ENCODE measurements at regions not wholly inside any gene's neighbourhood (a gene's known extent, or its start where the extent isn't known, plus 50 kb on each side); places are given as distances from the start of the nearest gene placed in this dataset.
"Not testable (repeated sequence)": the region's sequence is repeated elsewhere in the genome, so short reads cannot be mapped to it uniquely, and the experiment has no call there.

- Mint-ChIP-seq H3K9me3 (peaks cover 0 to 10% (median 3%) of the 10 kb centered on the region in 9 donors), H3K4me3 (no peak overlapping the region), H3K4me1 (peaks cover 0 to 6% (median 0%) of the 10 kb centered on the region in 4 donors), H3K36me3 (no peaks in the 10 kb centered on the region), H3K27ac (no peak overlapping the region), H3K27me3 (peaks cover 0 to 12% (median 3%) of the 10 kb centered on the region in 5 donors)
- POLR2A ChIA-PET = no interaction called here
- ATAC-seq (no peak), DNase-seq (no peak)
Measured at GRCh38 chr3:5754602-5755001, 567.1 kb downstream of the EDEM1 start.

- Mint-ChIP-seq H3K27me3 (peaks cover 0 to 12% (median 3%) of the 10 kb centered on the region in 5 donors), H3K9me3 (peaks cover 0 to 10% (median 3%) of the 10 kb centered on the region in 9 donors), H3K4me1 (peaks cover 0 to 6% (median 0%) of the 10 kb centered on the region in 4 donors), H3K27ac (no peak overlapping the region), H3K36me3 (no peaks in the 10 kb centered on the region), H3K4me3 (no peak overlapping the region)
- DNase-seq = no peak
- ATAC-seq = no peak
- POLR2A ChIA-PET = no interaction called here
Measured at GRCh38 chr3:5756443-5756842, 568.9 kb downstream of the EDEM1 start.

GRCh38 chr3:5757213-5757804 is 569.8 kb downstream of the EDEM1 start:
- Mint-ChIP-seq H3K36me3 (no peaks in the 10 kb centered on the region), H3K27me3 (peaks cover 0 to 12% (median 3%) of the 10 kb centered on the region in 5 donors), H3K4me1 (peaks cover 0 to 6% (median 0%) of the 10 kb centered on the region in 4 donors), H3K27ac (no peak overlapping the region), H3K4me3 (no peak overlapping the region), H3K9me3 (peaks cover 0 to 10% (median 3%) of the 10 kb centered on the region in 9 donors)
- POLR2A ChIA-PET = no interaction called here
- ATAC-seq = no peak
- no peak for DNase-seq

- Mint-ChIP-seq H3K4me1 (peaks cover 0 to 6% (median 0%) of the 10 kb centered on the region in 4 donors), H3K36me3 (no peaks in the 10 kb centered on the region), H3K4me3 (no peak overlapping the region), H3K9me3 (peaks cover 0 to 10% (median 3%) of the 10 kb centered on the region in 9 donors), H3K27me3 (peaks cover 0 to 12% (median 3%) of the 10 kb centered on the region in 5 donors), H3K27ac (no peak overlapping the region)
- no peak for ATAC-seq
- DNase-seq = no peak
- POLR2A ChIA-PET = no interaction called here
Measured at GRCh38 chr3:5758699-5759098, 571.2 kb downstream of the EDEM1 start.

- ATAC-seq (no peak), DNase-seq (no peak)
- Mint-ChIP-seq H3K4me3 (no peak overlapping the region), H3K36me3 (no peaks in the 10 kb centered on the region), H3K27me3 (peaks cover 0 to 3% (median 0%) of the 10 kb centered on the region in 5 donors), H3K4me1 (no peaks in the 10 kb centered on the region), H3K9me3 (peaks cover 0 to 7% (median 0%) of the 10 kb centered on the region in 9 donors), H3K27ac (no peak overlapping the region)
- POLR2A ChIA-PET = no interaction called here
Measured at GRCh38 chr3:5762506-5762905, 575.0 kb downstream of the EDEM1 start.

GRCh38 chr3:5766848-5767247 is 579.3 kb downstream of the EDEM1 start:
- no peak for ATAC-seq
- Mint-ChIP-seq H3K4me1 (peaks cover 0 to 2% (median 0%) of the 10 kb centered on the region in 4 donors), H3K36me3 (no peaks in the 10 kb centered on the region), H3K4me3 (no peak overlapping the region), H3K27ac (no peak overlapping the region), H3K9me3 (peaks cover 0 to 7% (median 0%) of the 10 kb centered on the region in 9 donors), H3K27me3 (no peaks in the 10 kb centered on the region)
- POLR2A ChIA-PET = no interaction called here
- DNase-seq = no peak

- DNase-seq = no peak
- Mint-ChIP-seq H3K4me1 (peaks cover 0 to 2% (median 0%) of the 10 kb centered on the region in 4 donors), H3K36me3 (no peaks in the 10 kb centered on the region), H3K27ac (no peak overlapping the region), H3K27me3 (no peaks in the 10 kb centered on the region), H3K9me3 (peaks cover 0 to 7% (median 0%) of the 10 kb centered on the region in 9 donors), H3K4me3 (no peak overlapping the region)
- no peak for ATAC-seq
- POLR2A ChIA-PET = no interaction called here
Measured at GRCh38 chr3:5767304-5767703, 579.8 kb downstream of the EDEM1 start.

- POLR2A ChIA-PET = no interaction called here
- Mint-ChIP-seq H3K27ac (no peak overlapping the region), H3K27me3 (no peaks in the 10 kb centered on the region), H3K4me1 (peaks cover 0 to 2% (median 0%) of the 10 kb centered on the region in 4 donors), H3K9me3 (peaks cover 0 to 7% (median 0%) of the 10 kb centered on the region in 9 donors), H3K36me3 (no peaks in the 10 kb centered on the region), H3K4me3 (no peak overlapping the region)
- DNase-seq (no peak), ATAC-seq (no peak)
Measured at GRCh38 chr3:5768281-5768945, 580.9 kb downstream of the EDEM1 start.

GRCh38 chr3:5769825-5770224 is 582.3 kb downstream of the EDEM1 start:
- Mint-ChIP-seq H3K27ac (no peak overlapping the region), H3K4me1 (peaks cover 0 to 2% (median 0%) of the 10 kb centered on the region in 4 donors), H3K36me3 (no peaks in the 10 kb centered on the region), H3K9me3 (peaks cover 0 to 14% (median 0%) of the 10 kb centered on the region in 9 donors), H3K27me3 (no peaks in the 10 kb centered on the region), H3K4me3 (no peak overlapping the region)
- DNase-seq = no peak
- POLR2A ChIA-PET = no interaction called here
- ATAC-seq = no peak

- Mint-ChIP-seq H3K27ac (no peak overlapping the region), H3K4me3 (no peak overlapping the region), H3K36me3 (peaks cover 0 to 8% (median 0%) of the 10 kb centered on the region in 3 donors), H3K9me3 (peaks cover 0 to 18% (median 8%) of the 10 kb centered on the region in 9 donors), H3K4me1 (no peaks in the 10 kb centered on the region), H3K27me3 (peaks cover 0 to 2% (median 0%) of the 10 kb centered on the region in 5 donors)
- ATAC-seq = no peak
- no peak for DNase-seq
- POLR2A ChIA-PET = no interaction called here
Measured at GRCh38 chr3:5774337-5774736, 586.8 kb downstream of the EDEM1 start.

- POLR2A ChIA-PET, ATAC-seq: not testable (repeated sequence)
Measured at GRCh38 chr3:5775100-5775499, 587.6 kb downstream of the EDEM1 start.

GRCh38 chr3:5784690-5785089 is 597.2 kb downstream of the EDEM1 start:
- no peak overlapping the region for H3K4me3 Mint-ChIP-seq
- H3K4me1 Mint-ChIP-seq = no peaks in the 10 kb centered on the region
- H3K27me3 Mint-ChIP-seq = peaks cover 0 to 4% (median 0%) of the 10 kb centered on the region in 5 donors
- peaks cover 0 to 11% (median 2%) of the 10 kb centered on the region in 9 donors for H3K9me3 Mint-ChIP-seq
- no peaks in the 10 kb centered on the region for H3K36me3 Mint-ChIP-seq
- H3K27ac Mint-ChIP-seq = no peak overlapping the region
- POLR2A ChIA-PET = no interaction called here
- DNase-seq (no peak), ATAC-seq (no peak)

More at GRCh38 chr3:5775100-5775499, 587.6 kb downstream of the EDEM1 start:
- not testable (repeated sequence) for H3K4me3 Mint-ChIP-seq, H3K36me3 Mint-ChIP-seq, H3K27ac Mint-ChIP-seq, DNase-seq, H3K27me3 Mint-ChIP-seq, H3K4me1 Mint-ChIP-seq
- H3K9me3 Mint-ChIP-seq = peaks cover 0 to 18% (median 8%) of the 10 kb centered on the region in 9 donors

- Mint-ChIP-seq H3K27ac (no peak overlapping the region), H3K9me3 (peaks cover 0 to 10% (median 3%) of the 10 kb centered on the region in 9 donors), H3K4me1 (no peaks in the 10 kb centered on the region), H3K4me3 (no peak overlapping the region), H3K36me3 (no peaks in the 10 kb centered on the region), H3K27me3 (peaks cover 0 to 2% (median 0%) of the 10 kb centered on the region in 5 donors)
- no peak for ATAC-seq
- DNase-seq = no peak
- POLR2A ChIA-PET = no interaction called here
Measured at GRCh38 chr3:5787861-5788488, 600.5 kb downstream of the EDEM1 start.

Measured in naive thymus-derived CD8-positive, alpha-beta T cell (primary cell).